Neutrophil (primary cell): ENCODE measurements at regions not wholly inside any gene's neighbourhood (a gene's known extent, or its start where the extent isn't known, plus 50 kb on each side); places are given as distances from the start of the nearest gene placed in this dataset.
"Not testable (repeated sequence)": the region's sequence is repeated elsewhere in the genome, so short reads cannot be mapped to it uniquely, and the experiment has no call there.

Experiments used
- H3K27ac ChIP-seq: fragments of 200-600 bp; sonication (generic); 2 replicates; pipeline ENCODE4 v1.5.1; 2016; ENCODE audit warnings: mild to moderate bottlenecking, moderate library complexity
- H3K27me3 ChIP-seq: fragments of 200-600 bp; sonication (generic); 2 replicates; pipeline ENCODE4 v1.6.0; 2016; ENCODE audit warnings: mild to moderate bottlenecking
- H3K36me3 ChIP-seq: fragments of 200-600 bp; sonication (generic); 2 replicates; pipeline ENCODE4 v1.5.1; 2017
- H3K4me1 ChIP-seq, 2 experiments: fragments of 200-600 bp in 1 of 2; sonication (generic) in 1 of 2; 1 replicate in 1 of 2; 2 replicates in 1 of 2; pipeline versions ENCODE4 v1.5.1 to v1.6.1; 2013 to 2016; ENCODE audit warnings: low read depth in 1 of 2, low read length in 1 of 2, mild to moderate bottlenecking in 1 of 2, moderate library complexity in 1 of 2; ENCODE audit not compliant: control insufficient read depth in 1 of 2, insufficient read depth in 1 of 2
- H3K4me3 ChIP-seq, 2 experiments: fragments of 200-600 bp in 1 of 2; sonication (generic) in 1 of 2; 1 replicate in 1 of 2; 2 replicates in 1 of 2; pipeline ENCODE4 v1.5.1; 2013 to 2016; ENCODE audit warnings: low read depth in 1 of 2, low read length in 1 of 2, mild to moderate bottlenecking in 1 of 2, moderate library complexity in 1 of 2
- H3K9me3 ChIP-seq: fragments of 200-600 bp; sonication (generic); 2 replicates; pipeline ENCODE4 v1.5.1; 2016
- CTCF ChIP-seq: fragments of 200-600 bp; sonication (generic); IDR thresholded peaks from 2 replicates; pipeline ENCODE4 v1.5.1; 2016; ENCODE audit warnings: antibody characterized with exemption

- H3K9me3 ChIP-seq, H3K27me3 ChIP-seq, H3K4me3 ChIP-seq, H3K27ac ChIP-seq, H3K4me1 ChIP-seq: not testable (repeated sequence)
- peaks cover 25% of the 10 kb centered on the region for H3K36me3 ChIP-seq
Measured at GRCh38 chr22:25344366-25344765, 124.9 kb downstream of the CRYBB2 start.

- Histone ChIP-seq H3K36me3 (peaks cover 50% of the 10 kb centered on the region), H3K27ac (no peak overlapping the region), H3K4me1 (peaks cover 0 to 3% of the 10 kb centered on the region in 2 experiments), H3K27me3 (no peaks in the 10 kb centered on the region), H3K4me3 (no peak overlapping the region), H3K9me3 (no peaks in the 10 kb centered on the region)
- no peak for TF ChIP-seq CTCF
Measured at GRCh38 chr22:25346859-25347751, 127.7 kb downstream of the CRYBB2 start.

GRCh38 chr22:25347752-25348102 lies 128.3 kb downstream of the CRYBB2 start:
- no peaks in the 10 kb centered on the region for H3K27me3 ChIP-seq
- H3K36me3 ChIP-seq = peaks cover 54% of the 10 kb centered on the region
- no peak overlapping the region for H3K4me3 ChIP-seq
- no peaks in the 10 kb centered on the region for H3K9me3 ChIP-seq
- no peak overlapping the region for H3K27ac ChIP-seq
- peaks cover 0 to 3% of the 10 kb centered on the region in 2 experiments for H3K4me1 ChIP-seq
- TF ChIP-seq CTCF = no peak

GRCh38 chr22:25348391-25348790 lies 129.0 kb downstream of the CRYBB2 start:
- H3K9me3 ChIP-seq = no peaks in the 10 kb centered on the region
- TF ChIP-seq CTCF = no peak
- no peak overlapping the region for H3K4me3 ChIP-seq
- no peaks in the 10 kb centered on the region for H3K27me3 ChIP-seq
- H3K27ac ChIP-seq = no peak overlapping the region
- peaks cover 56% of the 10 kb centered on the region for H3K36me3 ChIP-seq
- peaks cover 0 to 3% of the 10 kb centered on the region in 2 experiments for H3K4me1 ChIP-seq

GRCh38 chr22:25348996-25349395 lies 129.6 kb downstream of the CRYBB2 start:
- not testable (repeated sequence) for H3K27me3 ChIP-seq, H3K9me3 ChIP-seq, H3K4me3 ChIP-seq, H3K4me1 ChIP-seq, H3K27ac ChIP-seq
- peaks cover 62% of the 10 kb centered on the region for H3K36me3 ChIP-seq

GRCh38 chr22:25350551-25350971 lies 131.1 kb downstream of the CRYBB2 start:
- Histone ChIP-seq H3K27ac (no peak overlapping the region), H3K4me1 (peaks cover 0 to 3% of the 10 kb centered on the region in 2 experiments), H3K36me3 (peaks cover 75% of the 10 kb centered on the region), H3K4me3 (no peak overlapping the region), H3K9me3 (no peaks in the 10 kb centered on the region), H3K27me3 (no peaks in the 10 kb centered on the region)
- no peak for TF ChIP-seq CTCF
